OCI-LY7 (cell line): ENCODE measurements at regions not wholly inside any gene's neighbourhood (a gene's known extent, or its start where the extent isn't known, plus 50 kb on each side); places are given as distances from the start of the nearest gene placed in this dataset.

Experiments used
- BruUV-seq: library from RNA; stranded (reverse); fragments of 400-500 nt; replicated peaks from 2 replicates; lab custom pipeline; 2021; lab: Mats Ljungman, UMichigan
- CTCF ChIA-PET: fragments of 300-600 bp; sonication (Branson Sonifier 250); formaldehyde crosslinking; loops from one replicate; lab custom pipeline; 2022; ENCODE audit warnings: antibody characterized with exemption; ENCODE audit not compliant: unreplicated experiment; lab: Charles Lee
- POLR2A ChIA-PET: fragments of 300-600 bp; sonication (Branson Sonifier 250); formaldehyde crosslinking; loops from one replicate; lab custom pipeline; 2022; ENCODE audit warnings: antibody characterized with exemption; lab: Charles Lee
- DNase-seq: peaks from one replicate; pipeline ENCODE4 v3.0.0-alpha.2; 2015; ENCODE audit warnings: low spot score
- H2AFZ ChIP-seq: fragments of 200-600 bp; sonication (generic), shearing (Covaris generic); 2 replicates; pipeline ENCODE4 v1.6.1; 2014; ENCODE audit warnings: mild to moderate bottlenecking, antibody characterized with exemption, low read length, moderate library complexity
- H3K27ac ChIP-seq: fragments of 200-600 bp; sonication (generic); 2 replicates; pipeline ENCODE4 v1.5.1; 2014; ENCODE audit warnings: mixed run types, low read depth, mild to moderate bottlenecking, moderate library complexity, low read length, inconsistent platforms; ENCODE audit not compliant: poor library complexity, severe bottlenecking
- H3K36me3 ChIP-seq: fragments of 200-600 bp; sonication (generic); 2 replicates; pipeline ENCODE4 v1.6.1; 2014; ENCODE audit warnings: mild to moderate bottlenecking, antibody characterized with exemption, low read length, moderate library complexity, mixed read lengths; ENCODE audit not compliant: insufficient read depth
- H3K4me1 ChIP-seq: fragments of 200-600 bp; sonication (generic); 2 replicates; pipeline ENCODE4 v1.5.1; 2014; ENCODE audit warnings: mild to moderate bottlenecking, low read length; ENCODE audit not compliant: insufficient read depth, poor library complexity, severe bottlenecking
- H3K4me2 ChIP-seq: fragments of 200-600 bp; sonication (generic); 2 replicates; pipeline ENCODE4 v1.6.1; 2014; ENCODE audit warnings: mild to moderate bottlenecking, low read length
- H3K4me3 ChIP-seq: fragments of 200-600 bp; sonication (generic); 2 replicates; pipeline ENCODE4 v1.5.1; 2014; ENCODE audit warnings: mild to moderate bottlenecking, low read depth, low read length; ENCODE audit not compliant: poor library complexity, severe bottlenecking
- H3K79me2 ChIP-seq: fragments of 200-600 bp; sonication (generic); 2 replicates; pipeline ENCODE4 v1.6.1; 2016; ENCODE audit warnings: low read depth, mild to moderate bottlenecking, low read length, moderate library complexity, mixed read lengths; ENCODE audit not compliant: insufficient read depth
- H3K9me2 ChIP-seq: fragments of 200-600 bp; sonication (generic); 2 replicates; pipeline ENCODE4 v1.6.1; 2016; ENCODE audit warnings: mild to moderate bottlenecking, low read length, mixed read lengths; ENCODE audit not compliant: insufficient read depth
- H3K9me3 ChIP-seq: fragments of 200-600 bp; sonication (generic); 2 replicates; pipeline ENCODE4 v1.6.1; 2014; ENCODE audit warnings: mild to moderate bottlenecking, mixed run types, low read length, mixed read lengths
- H4K20me1 ChIP-seq: fragments of 200-600 bp; sonication (generic); 2 replicates; pipeline ENCODE4 v1.6.1; 2014; ENCODE audit warnings: mild to moderate bottlenecking, antibody characterized with exemption, low read length, moderate library complexity, mixed read lengths; ENCODE audit not compliant: insufficient read depth
- EZH2phosphoT487 ChIP-seq: fragments of 200-600 bp; sonication (generic); IDR thresholded peaks from 2 replicates; pipeline ENCODE4 v1.6.1; 2018; ENCODE audit warnings: low read depth, borderline replicate concordance, mild to moderate bottlenecking, mixed run types, antibody characterized with exemption, low read length, moderate library complexity, mixed read lengths
- intact Hi-C: fragments of 100-400 bp; cut with micrococcal nuclease; formaldehyde crosslinking; loops from one replicate; pipeline ENCODE4 v1.10.0; 2022; ENCODE audit not compliant: unreplicated experiment
- TF ChIP-seq, protein P1 (sequence below): fragments of 200-600 bp; sonication (generic); conservative IDR thresholded peaks from 2 replicates; pipeline ENCODE4 v1.5.1; 2014; ENCODE audit warnings: mild to moderate bottlenecking, antibody characterized with exemption, low read length, moderate library complexity, mixed read lengths

DNA sequence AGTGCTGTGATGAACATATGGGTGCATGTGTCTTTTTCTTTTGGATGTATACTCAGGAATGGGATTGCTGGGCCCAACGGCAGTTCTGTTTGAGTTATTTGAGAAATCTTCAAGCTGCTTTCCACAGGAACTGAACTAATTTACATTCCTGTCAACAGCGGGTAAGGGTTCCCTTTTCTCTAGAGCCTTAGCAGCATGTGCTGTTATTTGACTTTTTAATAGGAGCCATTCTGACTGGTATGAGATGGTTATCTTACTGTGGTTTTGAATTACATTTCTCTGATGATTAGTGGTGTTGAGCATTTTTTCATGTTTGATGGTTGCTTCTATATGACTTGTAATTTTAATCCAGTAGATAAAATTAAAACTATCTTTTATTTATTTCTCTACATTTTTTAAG lies 1168.6 kb upstream of the ALCAM start:
- no peak for DNase-seq
- Histone ChIP-seq H3K4me3 (no peak overlapping the region), H3K9me2 (no peaks in the 10 kb centered on the region), H3K4me1 (no peaks in the 10 kb centered on the region), H3K79me2 (no peaks in the 10 kb centered on the region), H2AFZ (no peak overlapping the region), H4K20me1 (no peaks in the 10 kb centered on the region), H3K36me3 (no peaks in the 10 kb centered on the region), H3K9me3 (no peaks in the 10 kb centered on the region), H3K27ac (no peak overlapping the region), H3K4me2 (no peak overlapping the region)
- BruUV-seq = no TSS peak
- intact Hi-C loops = no loop called here
- POLR2A ChIA-PET = no interaction called here
- CTCF ChIA-PET = no interaction called here
- TF ChIP-seq, protein P1, sequence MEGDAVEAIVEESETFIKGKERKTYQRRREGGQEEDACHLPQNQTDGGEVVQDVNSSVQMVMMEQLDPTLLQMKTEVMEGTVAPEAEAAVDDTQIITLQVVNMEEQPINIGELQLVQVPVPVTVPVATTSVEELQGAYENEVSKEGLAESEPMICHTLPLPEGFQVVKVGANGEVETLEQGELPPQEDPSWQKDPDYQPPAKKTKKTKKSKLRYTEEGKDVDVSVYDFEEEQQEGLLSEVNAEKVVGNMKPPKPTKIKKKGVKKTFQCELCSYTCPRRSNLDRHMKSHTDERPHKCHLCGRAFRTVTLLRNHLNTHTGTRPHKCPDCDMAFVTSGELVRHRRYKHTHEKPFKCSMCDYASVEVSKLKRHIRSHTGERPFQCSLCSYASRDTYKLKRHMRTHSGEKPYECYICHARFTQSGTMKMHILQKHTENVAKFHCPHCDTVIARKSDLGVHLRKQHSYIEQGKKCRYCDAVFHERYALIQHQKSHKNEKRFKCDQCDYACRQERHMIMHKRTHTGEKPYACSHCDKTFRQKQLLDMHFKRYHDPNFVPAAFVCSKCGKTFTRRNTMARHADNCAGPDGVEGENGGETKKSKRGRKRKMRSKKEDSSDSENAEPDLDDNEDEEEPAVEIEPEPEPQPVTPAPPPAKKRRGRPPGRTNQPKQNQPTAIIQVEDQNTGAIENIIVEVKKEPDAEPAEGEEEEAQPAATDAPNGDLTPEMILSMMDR = no peak
- TF ChIP-seq EZH2phosphoT487 = no peak

DNA sequence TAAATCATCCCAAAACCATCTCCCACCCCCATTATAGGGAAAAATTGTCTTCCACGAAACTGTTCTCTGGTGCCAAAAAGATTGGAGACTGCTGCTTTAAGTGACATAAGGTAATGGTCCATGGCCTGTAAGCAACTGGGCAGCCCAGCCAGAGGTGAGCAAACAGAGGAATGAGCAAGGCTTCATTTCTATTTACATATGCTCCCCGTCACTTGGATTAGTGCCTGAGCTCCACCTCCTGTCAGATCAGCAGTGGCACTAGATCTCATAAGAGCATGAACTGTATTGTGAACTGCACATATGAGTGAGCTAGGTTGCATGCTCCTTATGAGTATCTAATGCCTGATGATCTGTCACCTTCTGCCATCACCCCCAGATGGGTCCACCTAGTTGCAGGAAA lies 1159.8 kb upstream of the ALCAM start:
- no peak for DNase-seq
- Histone ChIP-seq H3K79me2 (no peaks in the 10 kb centered on the region), H3K27ac (no peak overlapping the region), H2AFZ (no peak overlapping the region), H3K4me2 (no peak overlapping the region), H4K20me1 (no peaks in the 10 kb centered on the region), H3K4me3 (no peak overlapping the region), H3K9me3 (no peaks in the 10 kb centered on the region), H3K4me1 (no peaks in the 10 kb centered on the region), H3K9me2 (no peaks in the 10 kb centered on the region), H3K36me3 (no peaks in the 10 kb centered on the region)
- no peak for TF ChIP-seq EZH2phosphoT487
- TF ChIP-seq, protein P1 = no peak
- intact Hi-C loops = no loop called here
- CTCF ChIA-PET = no interaction called here
- no TSS peak for BruUV-seq
- POLR2A ChIA-PET = no interaction called here

DNA sequence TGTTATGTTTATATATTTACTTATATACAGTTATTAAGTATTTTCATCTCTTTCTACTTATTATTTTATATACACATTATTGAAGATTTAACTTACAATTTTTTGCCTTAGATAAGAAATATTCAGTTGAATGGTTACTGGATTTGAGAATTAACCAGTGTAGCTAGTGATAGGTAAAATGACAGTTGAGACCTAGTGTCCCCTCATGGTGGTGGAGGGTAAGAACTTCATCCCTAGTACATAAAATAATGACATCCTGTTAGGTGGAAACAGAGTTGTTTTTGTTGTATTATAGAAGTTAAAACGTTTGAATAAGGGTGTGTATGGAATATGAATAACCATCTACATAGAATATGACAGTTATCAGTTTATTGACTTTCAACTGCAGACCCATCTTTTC lies 1152.4 kb upstream of the ALCAM start:
- no peak overlapping the region for H3K27ac ChIP-seq
- no peak overlapping the region for H2AFZ ChIP-seq
- DNase-seq = no peak
- no peak overlapping the region for H3K4me2 ChIP-seq
- H4K20me1 ChIP-seq = no peaks in the 10 kb centered on the region
- intact Hi-C loops = no loop called here
- no peaks in the 10 kb centered on the region for H3K36me3 ChIP-seq
- no peaks in the 10 kb centered on the region for H3K4me1 ChIP-seq
- ChIA-PET POLR2A (no interaction called here), CTCF (no interaction called here)
- no peaks in the 10 kb centered on the region for H3K9me2 ChIP-seq
- no TSS peak for BruUV-seq
- no peaks in the 10 kb centered on the region for H3K79me2 ChIP-seq
- no peak for TF ChIP-seq EZH2phosphoT487
- TF ChIP-seq, protein P1 = no peak
- no peaks in the 10 kb centered on the region for H3K9me3 ChIP-seq
- no peak overlapping the region for H3K4me3 ChIP-seq
